ENCODE measurements at regions not wholly inside any gene's neighbourhood (a gene's known extent, or its start where the extent isn't known, plus 50 kb on each side); places are given as distances from the start of the nearest gene placed in this dataset.
"Not testable (repeated sequence)": the region's sequence is repeated elsewhere in the genome, so short reads cannot be mapped to it uniquely, and the experiment has no call there.

GRCh38 chr6:114892211-114892610 lies 549.4 kb upstream of the HS3ST5 start:
- DNase-seq (ENCODE audit: low read depth in 1 of 2, low spot score in 1 of 2): no peak
- in situ Hi-C loops (cut with HindIII; ENCODE audit: low pct_unique_long_range_greater_than_20kb, low sequenced_read_pairs): no loop called here
- TF ChIP-seq JUND (IDR thresholded peaks at IDR 0.05; ENCODE audit: low read depth): no peak

GRCh38 chr6:114888241-114888640 lies 545.4 kb upstream of the HS3ST5 start:
- no peak for DNase-seq (ENCODE audit: low read depth in 1 of 2, low spot score in 1 of 2)
- no peak for TF ChIP-seq JUND (IDR thresholded peaks at IDR 0.05; ENCODE audit: low read depth)
- in situ Hi-C loops (cut with HindIII; ENCODE audit: low pct_unique_long_range_greater_than_20kb, low sequenced_read_pairs): no loop called here

GRCh38 chr6:114886670-114887436 lies 544.0 kb upstream of the HS3ST5 start:
- no peak for TF ChIP-seq JUND (IDR thresholded peaks at IDR 0.05; ENCODE audit: low read depth)
- in situ Hi-C loops (cut with HindIII; ENCODE audit: low pct_unique_long_range_greater_than_20kb, low sequenced_read_pairs): no loop called here
- no peak for DNase-seq (ENCODE audit: low read depth in 1 of 2, low spot score in 1 of 2)

- no peak for TF ChIP-seq JUND (IDR thresholded peaks at IDR 0.05; ENCODE audit: low read depth)
- in situ Hi-C loops (cut with HindIII; ENCODE audit: low pct_unique_long_range_greater_than_20kb, low sequenced_read_pairs): no loop called here
- DNase-seq (ENCODE audit: low read depth in 1 of 2, low spot score in 1 of 2): no peak
Measured at GRCh38 chr6:114879693-114880092, 536.9 kb upstream of the HS3ST5 start.

- no peak for DNase-seq (ENCODE audit: low read depth in 1 of 2, low spot score in 1 of 2)
- in situ Hi-C loops (cut with HindIII; ENCODE audit: low pct_unique_long_range_greater_than_20kb, low sequenced_read_pairs): no loop called here
Measured at GRCh38 chr6:114878091-114878490, 535.3 kb upstream of the HS3ST5 start.

GRCh38 chr6:114874410-114874809 lies 531.6 kb upstream of the HS3ST5 start:
- no peak for DNase-seq (ENCODE audit: low read depth in 1 of 2, low spot score in 1 of 2)
- TF ChIP-seq JUND (IDR thresholded peaks at IDR 0.05; ENCODE audit: low read depth): no peak
- in situ Hi-C loops (cut with HindIII; ENCODE audit: low pct_unique_long_range_greater_than_20kb, low sequenced_read_pairs): no loop called here

More at GRCh38 chr6:114878091-114878490, 535.3 kb upstream of the HS3ST5 start:
- no peak for TF ChIP-seq JUND (IDR thresholded peaks at IDR 0.05; ENCODE audit: low read depth)

GRCh38 chr6:114865506-114865905 lies 522.7 kb upstream of the HS3ST5 start:
- in situ Hi-C loops (cut with HindIII; ENCODE audit: low pct_unique_long_range_greater_than_20kb, low sequenced_read_pairs); DNase-seq (ENCODE audit: low read depth in 1 of 2, low spot score in 1 of 2): not testable (repeated sequence)

- DNase-seq (ENCODE audit: low read depth in 1 of 2, low spot score in 1 of 2): no peak
- in situ Hi-C loops (cut with HindIII; ENCODE audit: low pct_unique_long_range_greater_than_20kb, low sequenced_read_pairs): no loop called here
- TF ChIP-seq JUND (IDR thresholded peaks at IDR 0.05; ENCODE audit: low read depth): no peak
Measured at GRCh38 chr6:114863610-114864009, 520.8 kb upstream of the HS3ST5 start.

GRCh38 chr6:114862819-114863218 lies 520.0 kb upstream of the HS3ST5 start:
- no peak for DNase-seq (ENCODE audit: low read depth in 1 of 2, low spot score in 1 of 2)
- in situ Hi-C loops (cut with HindIII; ENCODE audit: low pct_unique_long_range_greater_than_20kb, low sequenced_read_pairs): no loop called here
- no peak for TF ChIP-seq JUND (IDR thresholded peaks at IDR 0.05; ENCODE audit: low read depth)

GRCh38 chr6:114862064-114862463 lies 519.2 kb upstream of the HS3ST5 start:
- in situ Hi-C loops (cut with HindIII; ENCODE audit: low pct_unique_long_range_greater_than_20kb, low sequenced_read_pairs): no loop called here
- no peak for TF ChIP-seq JUND (IDR thresholded peaks at IDR 0.05; ENCODE audit: low read depth)
- DNase-seq (ENCODE audit: low read depth in 1 of 2, low spot score in 1 of 2): no peak

GRCh38 chr6:114844359-114844758 lies 501.5 kb upstream of the HS3ST5 start:
- no peak for TF ChIP-seq JUND (IDR thresholded peaks at IDR 0.05; ENCODE audit: low read depth)
- DNase-seq (ENCODE audit: low read depth in 1 of 2, low spot score in 1 of 2): no peak
- in situ Hi-C loops (cut with HindIII; ENCODE audit: low pct_unique_long_range_greater_than_20kb, low sequenced_read_pairs): no loop called here

- TF ChIP-seq JUND (IDR thresholded peaks at IDR 0.05; ENCODE audit: low read depth): no peak
- in situ Hi-C loops (cut with HindIII; ENCODE audit: low pct_unique_long_range_greater_than_20kb, low sequenced_read_pairs): no loop called here
Measured at GRCh38 chr6:114839019-114839418, 496.2 kb upstream of the HS3ST5 start.

GRCh38 chr6:114833211-114833610 lies 490.4 kb upstream of the HS3ST5 start:
- in situ Hi-C loops (cut with HindIII; ENCODE audit: low pct_unique_long_range_greater_than_20kb, low sequenced_read_pairs): no loop called here
- no peak for TF ChIP-seq JUND (IDR thresholded peaks at IDR 0.05; ENCODE audit: low read depth)
- no peak for DNase-seq (ENCODE audit: low read depth in 1 of 2, low spot score in 1 of 2)

More at GRCh38 chr6:114839019-114839418, 496.2 kb upstream of the HS3ST5 start:
- DNase-seq (ENCODE audit: low read depth in 1 of 2, low spot score in 1 of 2): no peak

GRCh38 chr6:114830515-114830914 lies 487.7 kb upstream of the HS3ST5 start:
- TF ChIP-seq JUND (IDR thresholded peaks at IDR 0.05; ENCODE audit: low read depth): no peak
- no peak for DNase-seq (ENCODE audit: low read depth in 1 of 2, low spot score in 1 of 2)
- in situ Hi-C loops (cut with HindIII; ENCODE audit: low pct_unique_long_range_greater_than_20kb, low sequenced_read_pairs): no loop called here
